HG03196 (cell line): ENCODE measurements at regions not wholly inside any gene's neighbourhood (a gene's known extent, or its start where the extent isn't known, plus 50 kb on each side); places are given as distances from the start of the nearest gene placed in this dataset.

Experiments used
- ATAC-seq: cut with Tn5 transposase; IDR thresholded peaks from one replicate; pipeline ENCODE4 v1.9.1; 2021; ENCODE audit not compliant: unreplicated experiment

- ATAC-seq: no peak
Observed at GRCh38 chr4:65845199-65845773, 175.0 kb upstream of the EPHA5 start.

- ATAC-seq: no peak
Observed at GRCh38 chr4:65839164-65839931, 169.1 kb upstream of the EPHA5 start.

GRCh38 chr4:65834707-65835106, 164.4 kb upstream of the EPHA5 start:
- no peak for ATAC-seq

GRCh38 chr4:65831828-65832227, 161.5 kb upstream of the EPHA5 start:
- no peak for ATAC-seq

- ATAC-seq: no peak
Observed at GRCh38 chr4:65825116-65825753, 154.9 kb upstream of the EPHA5 start.

GRCh38 chr4:65819192-65819591, 148.9 kb upstream of the EPHA5 start:
- ATAC-seq: no peak

GRCh38 chr4:65805936-65806335, 135.6 kb upstream of the EPHA5 start:
- ATAC-seq: no peak

- no peak for ATAC-seq
Observed at GRCh38 chr4:65799513-65799912, 129.2 kb upstream of the EPHA5 start.

- no peak for ATAC-seq
Observed at GRCh38 chr4:65798498-65799127, 128.3 kb upstream of the EPHA5 start.

GRCh38 chr4:65791812-65792308, 121.6 kb upstream of the EPHA5 start:
- ATAC-seq: no peak

- ATAC-seq: no peak
Observed at GRCh38 chr4:65791111-65791811, 121.0 kb upstream of the EPHA5 start.

- ATAC-seq: no peak
Observed at GRCh38 chr4:65789805-65790204, 119.5 kb upstream of the EPHA5 start.

- no peak for ATAC-seq
Observed at GRCh38 chr4:65789341-65789740, 119.1 kb upstream of the EPHA5 start.

GRCh38 chr4:65777270-65777669, 107.0 kb upstream of the EPHA5 start:
- no peak for ATAC-seq

GRCh38 chr4:65773636-65774035, 103.3 kb upstream of the EPHA5 start:
- ATAC-seq: no peak

- no peak for ATAC-seq
Observed at GRCh38 chr4:65747386-65747785, 77.1 kb upstream of the EPHA5 start.

GRCh38 chr4:65738134-65738533, 67.8 kb upstream of the EPHA5 start:
- no peak for ATAC-seq

GRCh38 chr4:65737672-65738071, 67.4 kb upstream of the EPHA5 start:
- no peak for ATAC-seq

GRCh38 chr4:65724973-65725372, 54.7 kb upstream of the EPHA5 start:
- no peak for ATAC-seq
